HT-29 (cell line): ENCODE measurements at regions not wholly inside any gene's neighbourhood (a gene's known extent, or its start where the extent isn't known, plus 50 kb on each side); places are given as distances from the start of the nearest gene placed in this dataset.

Source experiments
- DNase-seq: peaks from one replicate; pipeline ENCODE4 v3.0.0-alpha.2; 2015; ENCODE audit warnings: low spot score

DNA sequence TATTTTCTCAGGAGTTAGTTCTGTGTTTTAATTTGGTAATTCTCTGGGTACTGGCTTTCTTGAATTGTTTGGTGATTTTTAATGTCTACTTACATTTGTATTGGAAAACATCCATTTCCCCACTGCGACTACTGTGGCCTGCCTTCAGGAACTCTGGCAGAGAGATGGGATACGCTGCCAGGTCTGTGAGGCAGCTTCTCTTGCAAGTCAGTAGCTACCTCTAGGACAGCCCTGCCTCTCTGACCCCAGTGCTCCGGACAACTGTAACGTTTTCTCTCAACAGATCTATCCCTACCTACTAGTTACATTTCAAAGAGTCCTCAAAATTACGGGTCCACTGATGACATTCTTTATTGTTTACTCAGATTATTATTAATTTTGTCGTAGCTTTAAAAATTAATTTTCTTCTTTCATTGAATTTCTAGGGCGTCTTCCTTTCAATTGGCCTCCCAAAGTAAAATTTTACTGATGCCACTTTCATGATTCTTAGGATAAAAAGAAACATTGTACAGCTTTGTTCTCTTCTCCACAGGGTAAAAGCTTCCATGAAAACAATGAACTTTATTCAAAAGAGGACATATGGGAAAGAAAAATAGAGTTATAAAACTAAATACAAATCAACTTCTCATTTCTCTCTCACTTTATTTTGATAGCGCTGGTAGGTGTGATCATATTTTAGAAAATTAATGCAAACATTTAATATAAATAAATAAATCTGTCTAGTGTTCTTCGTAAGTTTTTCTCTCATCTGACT lies 123.2 kb upstream of the GOLGA8J start:
- no peak for DNase-seq

DNA sequence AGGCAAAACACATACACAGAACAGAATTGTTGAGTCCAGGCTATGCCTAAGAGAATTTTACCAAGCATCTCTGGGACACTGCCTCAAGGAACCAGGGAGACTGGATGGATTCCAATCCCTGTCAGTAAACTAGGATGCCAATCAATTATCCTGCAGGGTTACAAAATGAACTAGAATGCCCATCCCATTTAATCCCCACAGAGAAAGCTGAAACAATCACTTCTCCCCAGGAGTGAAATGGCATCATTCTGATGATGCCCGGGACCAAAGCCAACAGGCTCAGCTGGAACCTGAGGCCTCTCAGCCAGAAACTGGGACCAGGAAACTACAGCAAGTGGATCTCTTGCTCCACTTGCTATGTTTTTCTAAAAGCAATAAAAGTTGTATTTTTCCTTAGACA lies 130.0 kb upstream of the TJP1 start:
- no peak for DNase-seq

DNA sequence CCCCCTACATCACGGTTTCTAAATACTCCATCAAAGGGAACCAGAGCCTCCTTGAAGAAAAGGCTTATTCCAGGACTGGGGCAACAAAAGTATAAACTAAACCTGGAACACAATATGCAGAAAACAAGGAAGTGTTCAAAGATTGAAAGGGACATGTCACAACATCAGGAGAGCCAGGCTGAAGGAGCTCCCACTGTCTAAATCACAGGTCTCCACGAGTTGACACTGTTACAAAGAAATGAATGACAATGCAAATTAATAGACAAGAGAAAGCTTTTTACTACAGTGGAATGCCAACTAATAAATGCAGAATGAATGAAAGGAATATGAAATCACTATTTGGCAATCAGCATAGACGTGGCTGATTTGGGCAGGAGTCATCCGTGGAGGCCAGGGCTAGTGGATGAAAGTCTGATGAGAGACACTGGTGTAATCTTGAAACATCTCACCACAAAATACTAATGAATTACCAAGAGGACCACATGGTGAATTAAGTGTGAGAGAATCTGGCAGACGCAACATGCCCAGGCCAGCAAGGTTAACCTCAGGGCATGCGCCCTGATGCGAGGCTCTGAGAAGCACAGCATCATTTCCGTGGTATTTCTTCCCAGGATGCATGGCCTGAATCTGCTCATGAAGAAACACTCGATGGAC lies 123.8 kb upstream of the TJP1 start:
- no peak for DNase-seq

DNA sequence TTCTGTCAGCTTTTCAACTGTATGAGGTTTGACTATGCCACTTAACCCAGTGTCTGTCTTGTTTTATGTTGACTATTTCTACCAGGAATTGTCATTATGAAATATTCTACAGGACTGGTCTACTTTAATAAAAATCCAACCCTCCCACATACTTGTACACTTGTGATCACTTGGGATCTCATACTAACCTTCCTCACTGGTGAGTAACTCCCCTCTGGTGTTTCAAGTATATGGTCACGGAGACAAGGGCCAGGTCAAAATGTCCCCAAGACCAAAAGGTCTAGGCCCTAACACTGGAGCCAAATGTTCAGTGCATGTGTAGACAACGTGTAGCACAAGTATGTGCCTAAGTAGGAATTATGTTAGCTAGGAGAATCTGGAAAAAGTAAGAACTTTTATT lies 122.7 kb upstream of the TJP1 start:
- no peak for DNase-seq

DNA sequence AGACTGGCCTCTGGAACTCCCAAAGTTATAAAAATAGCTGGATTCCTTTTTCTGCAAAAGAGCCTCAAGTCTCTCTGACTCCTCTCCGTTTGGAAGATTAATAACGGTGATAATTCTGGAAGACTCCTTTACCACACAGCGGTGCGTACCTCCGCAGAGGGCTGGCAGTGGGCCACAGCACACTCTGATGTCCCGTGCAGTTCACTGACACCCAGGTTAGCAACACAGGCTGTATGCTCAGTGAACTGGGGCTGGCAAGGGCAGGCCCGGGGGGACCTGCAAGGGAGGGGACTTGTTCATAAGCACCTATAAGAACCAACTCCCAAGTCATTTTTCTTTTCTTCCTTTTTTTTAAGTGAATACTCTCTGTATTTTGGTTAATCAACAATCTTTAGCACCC lies 120.3 kb upstream of the TJP1 start:
- no peak for DNase-seq

DNA sequence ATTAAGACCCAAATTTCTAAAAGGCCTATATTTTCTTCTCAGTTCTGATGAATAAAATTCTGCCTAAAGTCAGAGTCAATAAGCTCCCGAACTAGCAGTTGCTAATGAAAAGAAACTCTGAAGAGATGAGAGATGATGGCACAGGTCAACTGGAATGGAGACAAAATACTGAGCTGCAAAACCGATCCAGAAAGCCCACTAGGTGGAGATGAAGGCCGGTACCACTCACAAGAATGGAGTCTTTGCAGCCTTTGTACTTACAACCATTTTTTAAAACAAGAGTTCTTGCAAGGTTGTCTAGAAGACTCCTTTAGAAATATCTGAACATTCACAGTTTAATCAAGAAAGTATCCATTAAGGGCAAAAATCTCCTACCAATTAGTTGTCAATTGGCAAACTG lies 119.9 kb upstream of the TJP1 start:
- peak; percentile 42 for DNase-seq

DNA sequence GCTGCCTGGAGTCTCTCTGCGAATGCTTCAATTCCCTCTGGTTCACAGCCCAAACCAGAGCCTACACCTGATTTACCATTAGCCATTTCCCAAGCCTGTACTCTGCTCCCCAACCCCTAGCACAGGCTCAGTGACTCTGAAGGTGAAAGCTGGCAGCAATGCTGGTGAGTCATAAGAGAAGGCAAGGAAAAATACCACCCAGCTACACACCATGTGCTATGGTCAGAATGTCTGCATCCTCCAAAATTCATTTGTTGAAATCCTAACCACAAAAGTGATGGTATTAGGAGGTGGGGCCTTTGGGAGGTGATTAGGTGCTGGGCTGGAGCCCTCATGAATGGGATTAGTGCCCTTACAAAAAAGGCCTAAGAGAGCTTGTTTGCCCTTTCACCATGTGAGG lies 117.1 kb upstream of the TJP1 start:
- DNase-seq: no peak

DNA sequence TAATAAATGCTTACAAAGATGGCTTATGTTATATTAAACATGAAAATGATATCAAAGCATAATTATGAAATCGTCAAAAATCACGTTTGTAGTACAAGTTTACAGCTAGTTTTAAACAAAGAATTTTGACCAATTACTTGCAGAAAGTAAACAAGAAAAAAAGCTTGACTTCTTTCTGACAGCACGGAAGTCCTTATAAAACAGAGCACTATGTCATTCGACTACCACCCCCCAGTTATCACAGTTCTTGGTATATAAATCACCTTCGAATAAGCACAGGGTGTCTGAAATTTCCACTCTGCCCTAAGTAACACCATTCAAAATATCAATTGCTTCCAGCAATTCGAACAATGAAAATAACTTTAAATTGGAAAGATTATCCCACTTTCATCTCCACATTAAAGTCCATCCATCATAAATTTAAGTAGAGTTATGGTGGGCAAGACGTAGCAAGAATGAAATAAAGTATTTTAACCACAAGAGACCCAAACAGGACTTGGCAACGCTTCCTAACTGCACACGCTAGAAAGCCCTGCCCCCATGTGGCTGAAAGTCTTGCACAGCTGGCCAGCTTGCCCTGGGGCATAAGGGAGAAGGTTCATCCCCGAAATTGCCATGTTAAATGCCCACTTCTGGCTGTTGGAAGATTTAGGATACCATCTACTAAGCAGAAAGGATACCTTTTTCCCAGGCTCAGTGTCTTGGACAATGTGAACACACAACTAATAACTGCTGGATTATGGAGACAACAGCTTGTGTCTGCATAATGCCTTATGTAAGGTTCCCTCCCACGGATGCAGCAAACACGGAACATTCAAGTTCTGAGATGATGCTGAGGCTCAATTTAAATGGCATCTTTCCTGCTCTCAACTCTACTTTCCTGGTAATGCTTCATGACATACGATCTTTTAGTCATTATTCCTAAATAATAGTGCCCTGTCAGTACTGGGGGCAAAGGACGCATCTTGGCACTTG lies 116.4 kb upstream of the TJP1 start:
- DNase-seq: no peak

DNA sequence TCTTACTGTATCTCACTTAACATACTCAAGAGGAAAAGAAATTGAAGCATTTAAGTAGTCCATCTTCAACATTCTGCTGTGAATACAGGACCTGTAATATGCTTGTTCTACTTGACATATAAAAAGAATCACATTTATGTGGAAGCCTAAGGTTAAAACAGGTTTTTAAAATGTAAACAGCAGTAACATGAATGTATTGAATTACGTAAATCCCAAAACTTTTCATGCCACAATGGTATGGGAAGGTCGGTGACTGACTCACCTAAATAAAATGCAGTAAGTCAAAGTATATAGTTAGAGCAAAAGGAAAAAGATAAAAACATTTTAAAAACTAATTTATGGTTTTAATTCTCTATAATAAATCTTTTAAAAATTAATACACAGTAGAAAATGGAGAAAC lies 115.7 kb upstream of the TJP1 start:
- no peak for DNase-seq

DNA sequence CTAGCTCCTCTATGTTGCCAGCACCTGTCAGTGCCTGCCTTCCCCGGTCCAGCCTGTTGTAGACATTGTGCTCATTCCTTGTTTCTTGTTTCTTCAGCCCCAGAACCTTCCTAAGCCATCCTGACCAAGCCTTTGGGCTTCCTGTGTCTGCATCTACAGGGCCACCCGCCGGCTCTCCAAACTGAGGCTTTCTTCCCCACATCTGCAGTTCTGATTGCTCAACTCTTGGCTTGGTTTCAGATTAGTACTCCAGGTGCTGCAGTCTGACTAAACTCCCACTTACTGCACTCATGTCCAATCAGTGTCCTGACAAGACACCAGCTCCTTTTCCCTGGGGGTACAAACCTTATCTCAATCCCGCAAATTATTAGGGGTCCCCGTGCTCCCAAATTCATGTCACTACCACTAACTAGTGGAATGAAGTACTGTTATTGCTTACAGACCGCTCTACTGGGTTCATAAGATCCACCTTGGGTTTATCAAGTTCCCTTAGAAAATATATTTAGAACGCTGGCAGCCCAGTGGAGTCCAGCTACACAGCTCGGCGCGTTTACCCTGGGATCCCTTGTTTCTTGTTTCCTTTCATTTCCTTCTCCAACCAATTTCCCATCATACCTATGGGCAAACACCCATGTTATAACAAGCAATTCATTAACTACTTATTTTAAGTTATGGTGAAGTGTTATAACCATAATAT lies 114.2 kb upstream of the TJP1 start:
- no peak for DNase-seq

DNA sequence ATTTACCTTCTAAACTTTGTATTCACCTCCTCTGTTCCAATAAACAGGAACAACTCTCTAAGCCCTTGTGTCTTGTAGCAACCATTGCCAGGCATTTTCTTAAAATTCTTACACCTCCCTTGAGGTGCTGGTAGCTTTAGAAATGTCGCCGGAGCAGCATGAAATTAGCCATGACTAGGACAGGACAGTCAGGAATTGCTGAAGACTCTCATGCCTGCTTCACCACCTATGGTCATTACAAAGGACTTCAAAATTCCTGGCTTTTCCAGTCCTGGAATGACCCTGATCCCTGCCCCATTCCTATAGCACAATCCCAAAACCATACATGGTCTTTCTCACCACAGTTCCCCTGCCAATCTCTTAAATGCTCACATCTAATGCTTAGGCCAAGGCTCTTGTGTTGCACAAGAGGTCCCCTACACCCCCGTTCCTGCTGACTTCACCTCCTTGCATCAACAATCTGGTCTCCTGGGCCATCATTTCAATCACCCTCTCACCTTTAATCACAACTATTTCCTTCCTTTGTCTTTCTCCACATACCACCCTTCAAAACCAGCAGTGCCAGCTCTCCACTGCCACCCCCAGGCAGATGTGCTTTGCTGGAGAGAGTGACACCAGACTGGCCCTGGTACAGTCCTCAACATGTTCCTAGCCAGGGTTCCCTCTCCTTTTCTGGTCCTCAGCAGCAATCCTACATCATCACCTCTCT lies 113.2 kb upstream of the TJP1 start:
- DNase-seq: peak; percentile 75

DNA sequence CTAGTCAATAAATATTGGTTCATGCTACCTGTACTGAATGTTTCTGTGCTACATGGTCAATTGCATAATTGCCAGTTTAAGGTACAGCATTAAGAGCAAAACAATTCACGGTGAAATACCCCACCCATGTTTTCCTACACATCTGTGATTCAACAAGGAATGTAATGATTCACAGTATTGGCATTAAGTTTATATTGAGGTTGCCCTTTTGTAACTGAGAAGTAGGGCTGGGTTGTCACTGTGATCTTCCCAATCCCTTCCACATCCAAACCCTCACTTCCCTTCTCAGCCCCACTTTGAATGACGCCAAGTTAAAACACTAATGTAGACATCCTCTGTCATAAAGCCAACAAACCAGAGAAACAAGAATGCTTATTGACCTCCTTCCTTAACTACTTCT lies 112.0 kb upstream of the TJP1 start:
- peak; percentile 58 for DNase-seq

DNA sequence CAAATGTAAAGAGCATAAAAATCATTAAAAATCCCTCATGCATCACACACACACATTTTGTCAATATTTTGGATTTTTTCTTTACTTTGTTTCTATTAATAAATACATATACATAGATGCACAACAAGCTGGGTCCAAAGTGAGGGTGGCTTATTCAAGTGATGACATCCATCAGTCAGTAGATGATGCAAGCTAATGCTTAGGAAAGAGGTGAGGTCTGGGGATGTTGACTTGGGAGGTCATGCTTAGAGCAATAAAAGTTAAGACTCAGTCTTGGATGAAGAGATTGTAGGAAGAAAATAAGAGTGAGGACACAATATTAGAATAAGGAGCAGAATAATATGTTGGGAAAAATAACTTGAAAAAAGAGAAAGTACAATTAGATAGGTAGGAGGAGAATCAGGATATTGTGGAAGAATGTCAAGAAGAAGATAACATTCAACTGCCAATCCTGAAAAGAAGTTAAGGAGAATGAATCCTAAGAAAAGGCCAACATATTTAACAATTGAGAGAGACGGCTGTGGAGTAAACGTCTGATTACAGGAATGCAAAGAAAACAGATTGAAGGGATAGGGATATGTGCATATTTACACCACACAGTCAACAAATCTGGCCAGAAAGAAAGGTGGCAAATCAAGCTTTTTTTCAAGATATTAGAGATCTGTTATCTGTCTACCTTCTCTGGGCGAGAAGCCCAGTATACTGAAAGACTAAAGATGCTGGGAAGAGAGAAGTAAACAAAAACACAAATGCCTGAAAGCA lies 111.0 kb upstream of the TJP1 start:
- no peak for DNase-seq

DNA sequence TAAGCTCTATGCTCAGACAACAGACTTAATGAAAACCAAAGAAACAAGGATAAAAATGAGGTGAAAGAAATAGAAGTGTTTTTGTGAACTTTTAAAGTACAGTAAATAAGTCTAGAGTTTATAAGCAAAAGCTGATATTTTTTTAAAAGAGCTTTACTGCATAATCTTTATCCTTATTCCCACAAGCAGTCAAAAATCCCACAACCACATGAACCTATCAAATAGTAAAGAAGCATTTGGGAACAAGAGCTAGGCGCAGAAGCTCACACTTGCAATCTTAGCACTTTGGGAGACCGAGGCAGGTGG lies 103.8 kb upstream of the TJP1 start:
- DNase-seq: no peak

DNA sequence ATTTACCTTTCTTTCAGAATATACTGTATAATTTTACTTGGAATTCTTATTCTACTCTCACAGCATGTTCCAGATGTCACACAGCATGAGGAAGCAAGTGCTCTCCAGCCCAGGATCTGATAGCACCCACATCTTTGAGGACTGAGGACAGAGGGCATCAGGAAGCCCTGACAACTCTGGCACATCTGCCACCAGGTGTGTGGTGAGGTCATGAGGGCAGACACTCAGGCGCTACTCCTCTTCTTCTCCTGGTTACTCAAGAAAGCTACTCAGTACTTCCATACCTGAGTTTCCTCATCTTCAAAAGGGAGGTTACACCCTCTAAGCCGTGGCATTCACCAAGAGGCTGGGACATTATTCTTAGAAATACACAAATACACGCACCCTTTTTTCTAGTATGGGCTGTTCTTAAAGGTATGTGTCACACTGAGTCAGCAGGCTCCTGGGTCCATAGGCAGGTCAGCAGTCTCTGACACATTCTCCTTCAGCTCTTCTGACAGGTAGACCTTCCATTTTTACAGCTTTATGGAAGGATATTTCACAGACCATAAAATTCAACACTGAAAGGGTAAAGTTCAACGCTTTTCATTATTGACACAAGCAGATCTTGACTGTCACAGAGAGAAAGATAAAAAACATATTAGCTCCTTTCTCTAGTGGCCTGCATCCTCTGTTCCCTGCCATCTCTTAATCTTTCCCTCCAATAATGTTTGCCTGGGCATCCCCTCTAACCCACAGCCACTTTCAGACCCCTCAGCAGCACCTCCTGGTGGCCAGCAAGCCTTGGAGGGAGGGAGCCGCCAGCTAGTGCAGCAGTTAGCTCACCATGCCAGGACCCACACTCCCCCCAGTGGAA lies 103.2 kb upstream of the TJP1 start:
- peak; percentile 87 for DNase-seq

DNA sequence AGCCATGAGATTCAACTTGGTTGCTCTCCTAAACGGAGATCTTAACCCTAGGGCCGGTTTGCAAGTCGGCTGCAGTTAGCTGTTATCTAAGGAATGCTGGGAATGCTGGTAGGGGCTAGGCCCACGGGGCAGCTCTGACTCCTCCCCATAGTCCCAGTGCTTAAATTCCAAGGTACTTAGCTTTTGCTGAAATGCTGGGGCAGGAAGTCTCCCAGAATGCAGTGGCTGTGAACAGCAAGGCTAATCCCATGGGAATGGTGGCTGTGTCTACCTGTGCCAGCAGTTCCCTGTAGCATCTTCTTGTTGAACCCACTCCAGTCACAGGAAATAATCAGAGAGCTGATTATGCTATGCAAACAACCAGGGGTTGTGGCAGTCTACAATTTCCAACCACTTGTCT lies 102.5 kb upstream of the TJP1 start:
- DNase-seq: peak; percentile 60

DNA sequence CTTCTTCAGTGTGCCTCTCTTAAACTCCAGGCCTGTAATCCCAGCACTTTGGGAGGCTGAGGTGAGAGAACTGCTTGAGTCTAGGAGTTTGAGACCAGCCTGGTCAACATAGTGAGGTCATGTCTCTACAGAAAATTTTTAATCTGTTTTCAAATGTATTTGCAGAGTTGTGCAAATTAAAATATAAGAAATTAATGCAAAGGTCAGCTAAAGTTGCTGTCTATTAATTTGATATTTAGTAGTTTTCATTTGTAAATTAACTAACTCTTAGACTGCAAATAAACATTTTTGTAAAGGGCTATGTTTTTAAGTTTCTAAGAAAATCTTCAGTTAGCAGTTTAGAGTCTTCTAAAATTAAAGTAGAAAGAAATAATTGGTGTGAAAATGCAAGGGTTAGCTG lies 99.9 kb upstream of the TJP1 start:
- DNase-seq: no peak

DNA sequence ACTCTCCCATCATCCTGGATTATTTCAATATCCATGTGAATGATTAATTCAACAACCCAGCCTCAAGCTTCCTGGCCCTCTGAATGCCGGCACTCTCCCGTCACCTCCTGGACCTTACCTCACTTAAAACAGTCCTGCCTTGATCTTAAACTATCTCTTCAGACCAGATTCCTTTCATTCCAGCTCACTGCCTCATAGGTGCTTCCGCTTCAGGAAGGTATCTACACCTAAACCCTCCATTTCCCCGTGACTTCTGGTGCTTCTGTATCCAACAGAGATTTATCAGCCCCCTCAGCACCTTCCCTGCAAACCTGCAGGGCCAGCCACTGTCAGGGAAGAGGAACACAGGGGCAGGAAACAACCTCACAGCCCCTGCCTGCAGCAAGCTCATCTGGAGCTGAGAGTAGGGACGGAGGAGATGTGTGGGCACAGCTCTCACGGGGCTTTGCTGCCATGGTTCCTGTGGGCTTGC lies 98.9 kb upstream of the TJP1 start:
- DNase-seq: peak; percentile 63

DNA sequence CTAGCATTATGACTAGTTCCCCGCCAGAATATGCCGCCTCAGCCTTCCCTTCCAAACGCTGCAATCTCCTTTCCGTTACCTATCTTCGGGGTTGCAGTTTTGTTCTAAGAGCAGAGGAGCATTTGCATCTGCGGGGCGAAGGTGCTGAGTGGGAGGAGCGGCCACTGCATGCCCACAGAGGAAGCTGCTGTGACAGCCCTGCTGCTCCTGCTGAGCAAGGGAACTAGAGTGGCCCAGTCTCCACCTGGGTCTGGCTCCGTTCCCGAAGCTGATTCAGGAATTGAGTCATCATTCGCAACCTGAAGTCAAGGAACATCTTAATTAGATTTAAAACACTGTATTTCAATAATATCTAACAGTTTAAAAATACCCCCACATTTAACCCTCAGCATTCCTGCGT lies 98.2 kb upstream of the TJP1 start:
- DNase-seq: peak; percentile 84
